Endothelial cell of umbilical vein (primary cell): ENCODE measurements at regions not wholly inside any gene's neighbourhood (a gene's known extent, or its start where the extent isn't known, plus 50 kb on each side); places are given as distances from the start of the nearest gene placed in this dataset.

Experiments
- BruUV-seq: library from RNA; stranded (reverse); fragments of 400-500 nt; replicated peaks from 2 replicates; lab custom pipeline; 2021; lab: Mats Ljungman, UMichigan
- CTCF ChIA-PET: fragments of 300-600, 350-600 bp; sonication (Branson Sonifier 250); formaldehyde crosslinking; loops from one replicate; lab custom pipeline; 2021; ENCODE audit warnings: antibody characterized with exemption, inconsistent platforms; lab: Charles Lee
- POLR2A ChIA-PET: fragments of 300-600, 350-600 bp; sonication (Branson Sonifier 250); formaldehyde crosslinking; loops from one replicate; lab custom pipeline; 2021; ENCODE audit warnings: antibody characterized with exemption, inconsistent platforms; lab: Charles Lee
- DNase-seq: peaks from one replicate; pipeline ENCODE4 v3.0.0-alpha.2; 2011; ENCODE audit warnings: low read depth, low spot score
- FAIRE-seq: peaks from 2 replicates; lab custom pipeline; 2011; peaks lifted over from hg19 to GRCh38; lab: Jason Lieb, UNC
- H2AFZ ChIP-seq: 2 replicates; pipeline ENCODE4 v1.6.0; 2012; ENCODE audit warnings: low read depth, low read length, control low read depth, inconsistent platforms
- H3K27ac ChIP-seq: 2 replicates; pipeline ENCODE4 v1.5.1; 2011; ENCODE audit warnings: low read depth, mild to moderate bottlenecking, control low read depth, low read length, moderate library complexity; ENCODE audit not compliant: insufficient read depth
- H3K27me3 ChIP-seq, 2 experiments: 2 replicates each; pipeline versions ENCODE4 v1.6.0 to v1.6.1; 2011; ENCODE audit warnings: low read length in 2 of 2, mixed read lengths in 1 of 2; ENCODE audit not compliant: control insufficient read depth in 2 of 2, insufficient read depth in 2 of 2
- H3K36me3 ChIP-seq, 2 experiments: 2 replicates in 1 of 2; 3 replicates in 1 of 2; pipeline ENCODE4 v1.5.1; 2011; ENCODE audit warnings: low read length in 2 of 2, mild to moderate bottlenecking in 1 of 2, moderate library complexity in 1 of 2; ENCODE audit not compliant: control insufficient read depth in 2 of 2, insufficient read depth in 2 of 2; ENCODE audit errors: extremely low read depth in 1 of 2
- H3K4me1 ChIP-seq: 3 replicates; pipeline ENCODE4 v1.5.1; 2011; ENCODE audit warnings: mild to moderate bottlenecking, low read length; ENCODE audit not compliant: control insufficient read depth, insufficient read depth; ENCODE audit errors: extremely low read depth
- H3K4me2 ChIP-seq: 2 replicates; pipeline ENCODE4 v1.6.1; 2011; ENCODE audit warnings: low read length, control low read depth, mixed read lengths; ENCODE audit not compliant: insufficient read depth
- H3K4me3 ChIP-seq, 3 experiments: fragments of 200-600 bp in 1 of 3; sonication (generic), shearing (Covaris generic) in 1 of 3; replicated peaks in 1 of 3; 2 replicates each; pipeline ENCODE4 v1.5.1; 2011 to 2016; ENCODE audit warnings: control low read depth in 3 of 3, low read length in 3 of 3, mild to moderate bottlenecking in 2 of 3, inconsistent platforms in 1 of 3, low read depth in 1 of 3, moderate library complexity in 1 of 3; ENCODE audit not compliant: insufficient read depth in 1 of 3
- H3K79me2 ChIP-seq: 2 replicates; pipeline ENCODE4 v1.6.0; 2012; ENCODE audit warnings: low read length, inconsistent platforms; ENCODE audit not compliant: control insufficient read depth, insufficient read depth
- H3K9ac ChIP-seq: replicated peaks from 2 replicates; pipeline ENCODE3; 2011; ENCODE audit warnings: low read length, control low read depth; ENCODE audit not compliant: insufficient read depth; ENCODE audit errors: extremely low read depth
- H3K9me1 ChIP-seq: replicated peaks from 3 replicates; pipeline ENCODE4 v1.6.0; 2011; ENCODE audit warnings: mild to moderate bottlenecking, low read length; ENCODE audit not compliant: control insufficient read depth, insufficient read depth; ENCODE audit errors: extremely low read depth
- H3K9me3 ChIP-seq: replicated peaks from 2 replicates; pipeline ENCODE4 v1.5.1; 2012; ENCODE audit warnings: low read length, inconsistent platforms; ENCODE audit not compliant: control insufficient read depth, insufficient read depth
- H4K20me1 ChIP-seq: replicated peaks from 2 replicates; pipeline ENCODE3; 2011; ENCODE audit warnings: mild to moderate bottlenecking, low read length; ENCODE audit not compliant: control insufficient read depth, insufficient read depth; ENCODE audit errors: extremely low read depth
- CTCF ChIP-seq, 2 donors: IDR thresholded peaks; 1 replicate in 1 of 2; 2 replicates in 1 of 2; pipeline ENCODE4 v1.5.1; 2011; ENCODE audit warnings: low read length in 2 of 2, mild to moderate bottlenecking in 2 of 2, moderate library complexity in 2 of 2, control low read depth in 1 of 2, inconsistent platforms in 1 of 2, low read depth in 1 of 2; ENCODE audit not compliant: insufficient read depth in 1 of 2; ENCODE audit errors: extremely low read depth in 1 of 2
- EZH2 ChIP-seq: IDR thresholded peaks from 2 replicates; pipeline ENCODE4 v1.6.1; 2012; ENCODE audit warnings: borderline replicate concordance, low read depth, mild to moderate bottlenecking, moderate library complexity, low read length, inconsistent platforms; ENCODE audit not compliant: severe bottlenecking
- FOS ChIP-seq: IDR thresholded peaks from 2 replicates; pipeline ENCODE4 v1.6.1; 2011; ENCODE audit warnings: mild to moderate bottlenecking, low read length, moderate library complexity, borderline replicate concordance; ENCODE audit not compliant: insufficient read depth
- GATA2 ChIP-seq: IDR thresholded peaks from 2 replicates; pipeline ENCODE4 v1.7.0; 2011; ENCODE audit warnings: low read depth, mild to moderate bottlenecking, moderate library complexity, mixed read lengths, low read length; ENCODE audit not compliant: insufficient read length, insufficient read depth
- JUN ChIP-seq: IDR thresholded peaks from 2 replicates; pipeline ENCODE4 v1.6.1; 2011; ENCODE audit warnings: borderline replicate concordance, low read depth; ENCODE audit not compliant: insufficient read length, insufficient read depth
- MAX ChIP-seq: IDR thresholded peaks from 2 replicates; pipeline ENCODE4 v1.6.1; 2011; ENCODE audit not compliant: insufficient read depth, insufficient read length
- MYC ChIP-seq: IDR thresholded peaks from one replicate; pipeline ENCODE4 v1.6.1; 2011; ENCODE audit warnings: mild to moderate bottlenecking, low read depth, low read length
- POLR2A ChIP-seq: IDR thresholded peaks from 2 replicates; pipeline ENCODE4 v1.6.1; 2012; ENCODE audit warnings: low read depth, mild to moderate bottlenecking, control low read depth, low read length
- POLR2AphosphoS5 ChIP-seq: IDR thresholded peaks from 2 replicates; pipeline ENCODE4 v1.6.1; 2012; ENCODE audit warnings: low read depth, mild to moderate bottlenecking, control low read depth, low read length, moderate library complexity; ENCODE audit not compliant: insufficient read depth
- dilution Hi-C: fragments of 300-500 bp; cut with MboI; formaldehyde crosslinking; loops from one replicate; pipeline ENCODE4 v1.15.0; 2019; ENCODE audit warnings: low sequenced_read_pairs; ENCODE audit not compliant: extremely low pct_ligation_motif_present
- intact Hi-C: fragments of 100-400 bp; cut with micrococcal nuclease; formaldehyde crosslinking; loops from one replicate; pipeline ENCODE4 v1.10.0; 2022

- ChIA-PET POLR2A (no interaction called here), CTCF (no interaction called here)
- Histone ChIP-seq H4K20me1 (no peaks in the 10 kb centered on the region), H3K4me3 (no peak overlapping the region), H3K36me3 (no peaks in the 10 kb centered on the region), H3K4me1 (no peaks in the 10 kb centered on the region), H3K27ac (no peak overlapping the region), H2AFZ (no peak overlapping the region), H3K4me2 (no peak overlapping the region), H3K9ac (no peak overlapping the region), H3K79me2 (no peaks in the 10 kb centered on the region), H3K9me3 (no peaks in the 10 kb centered on the region), H3K9me1 (no peaks in the 10 kb centered on the region), H3K27me3 (no peaks in the 10 kb centered on the region)
- dilution Hi-C loops (no loop called here), intact Hi-C loops (no loop called here)
- no peak for TF ChIP-seq POLR2AphosphoS5
- DNase-seq = no peak
- no TSS peak for BruUV-seq
- no peak for FAIRE-seq
Measured at GRCh38 chr3:168288511-168289401, 193.0 kb upstream of the GOLIM4 start.

DNA sequence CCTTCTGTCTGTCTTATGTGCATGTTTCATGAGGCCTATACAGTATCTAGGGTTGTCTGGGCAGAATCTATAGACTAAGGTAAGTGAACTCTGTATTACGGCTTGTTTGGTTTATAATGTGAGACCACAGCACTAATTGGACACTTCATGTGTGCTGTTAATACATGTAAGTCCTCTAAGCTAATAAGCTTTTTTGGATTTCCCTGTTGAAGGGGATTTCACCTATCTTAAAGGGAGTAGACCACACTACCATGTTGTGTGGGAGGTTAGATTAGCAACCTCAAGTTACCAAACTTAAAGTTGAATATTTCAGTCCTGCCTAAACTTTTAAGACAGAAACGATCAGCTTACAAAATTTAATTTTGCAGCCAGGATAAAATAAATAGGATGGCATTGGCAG, 189.8 kb upstream of the GOLIM4 start:
- CTCF ChIA-PET = no interaction called here

More for the DNA sequence above, 189.8 kb upstream of the GOLIM4 start:
- no peak for TF ChIP-seq POLR2AphosphoS5
- no peak for TF ChIP-seq GATA2
- no peak for TF ChIP-seq MYC
- no peak for TF ChIP-seq MAX
- no peak for TF ChIP-seq POLR2A
- no peak for TF ChIP-seq FOS
- no peak for TF ChIP-seq JUN
- TF ChIP-seq EZH2 = no peak
- no peak for TF ChIP-seq CTCF (IDR thresholded peaks at IDR 0.05; ENCODE audit: extremely low read depth in 1 of 2, insufficient read depth in 1 of 2, low read depth in 1 of 2, low read length in 2 of 2)
- H3K27me3 ChIP-seq = no peaks in the 10 kb centered on the region
- BruUV-seq = no TSS peak
- no peaks in the 10 kb centered on the region for H3K4me1 ChIP-seq
- H3K27ac ChIP-seq = no peak overlapping the region
- intact Hi-C loops = no loop called here
- POLR2A ChIA-PET = no interaction called here
- H3K4me2 ChIP-seq = no peak overlapping the region
- no peak overlapping the region for H3K4me3 ChIP-seq
- no peak for DNase-seq
- no peak overlapping the region for H3K9ac ChIP-seq
- H3K9me1 ChIP-seq = no peaks in the 10 kb centered on the region
- no peak for FAIRE-seq
- dilution Hi-C loops = no loop called here
- no peaks in the 10 kb centered on the region for H4K20me1 ChIP-seq
- no peak overlapping the region for H2AFZ ChIP-seq
- no peaks in the 10 kb centered on the region for H3K36me3 ChIP-seq
- no peaks in the 10 kb centered on the region for H3K9me3 ChIP-seq
- H3K79me2 ChIP-seq = no peaks in the 10 kb centered on the region
